ENCODE measurements at regions not wholly inside any gene's neighbourhood (a gene's known extent, or its start where the extent isn't known, plus 50 kb on each side); places are given as distances from the start of the nearest gene placed in this dataset.

- no peak for DNase-seq
- no peak overlapping the region for H3K4me3 Mint-ChIP-seq
These were observed 50.1 kb upstream of the FREM2 start for GRCh38 chr13:38636761-38637160.

More at GRCh38 chr13:38636761-38637160, 50.1 kb upstream of the FREM2 start:
- Mint-ChIP-seq H3K4me1 (ENCODE audit: low read depth) (no peaks in the 10 kb centered on the region), H3K36me3 (ENCODE audit: insufficient read depth in 2 of 2) (no peaks in the 10 kb centered on the region), H3K27ac (no peak overlapping the region), H3K9me3 (no peaks in the 10 kb centered on the region), H3K27me3 (ENCODE audit: low read depth) (no peaks in the 10 kb centered on the region)
- ATAC-seq (replicated peaks in 1 of 2) = no peak
